ENCODE measurements at regions not wholly inside any gene's neighbourhood (a gene's known extent, or its start where the extent isn't known, plus 50 kb on each side); places are given as distances from the start of the nearest gene placed in this dataset.

DNA sequence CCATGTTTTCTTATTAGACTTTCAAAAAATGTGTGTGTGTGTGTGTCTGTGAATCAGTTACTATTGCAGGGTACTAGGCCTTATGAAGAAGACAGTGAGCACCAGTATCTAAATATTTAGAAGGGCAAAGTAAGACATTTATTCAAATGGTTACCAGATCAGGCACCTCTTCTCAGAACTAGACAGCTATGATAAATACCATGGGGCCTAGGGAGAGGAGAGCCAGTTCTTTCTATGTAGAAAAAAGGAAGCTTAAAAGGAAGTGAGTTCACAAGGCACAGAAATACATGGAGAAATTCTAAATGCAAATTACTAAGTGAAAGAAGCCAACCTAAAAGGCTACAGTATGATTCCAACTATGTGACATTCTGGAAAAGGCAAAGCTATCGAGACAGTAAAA, 261.3 kb downstream of the SOX11 start:
- DNase-seq (ENCODE audit: low read depth in 4 of 4, low spot score in 1 of 4) = no peak

DNA sequence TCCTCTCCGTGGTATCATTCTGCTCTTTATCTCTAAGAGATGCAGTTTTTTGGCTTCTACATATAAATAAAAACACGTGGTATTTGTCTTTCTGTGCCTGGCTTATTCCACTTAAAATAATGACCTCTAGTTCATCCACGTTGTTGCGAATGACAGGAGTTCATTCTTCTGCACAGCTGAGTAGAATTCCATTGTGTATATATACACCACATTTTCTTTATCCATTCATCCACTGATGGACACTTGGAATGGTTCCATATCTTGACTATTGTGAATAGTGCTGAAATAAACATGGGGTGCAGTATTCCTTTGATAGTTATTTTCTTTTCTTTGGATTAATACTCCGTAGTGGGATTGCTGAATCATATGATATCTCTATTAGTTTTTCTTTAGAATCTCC, 262.3 kb downstream of the SOX11 start:
- DNase-seq (ENCODE audit: low read depth in 4 of 4, low spot score in 1 of 4) = no peak

DNA sequence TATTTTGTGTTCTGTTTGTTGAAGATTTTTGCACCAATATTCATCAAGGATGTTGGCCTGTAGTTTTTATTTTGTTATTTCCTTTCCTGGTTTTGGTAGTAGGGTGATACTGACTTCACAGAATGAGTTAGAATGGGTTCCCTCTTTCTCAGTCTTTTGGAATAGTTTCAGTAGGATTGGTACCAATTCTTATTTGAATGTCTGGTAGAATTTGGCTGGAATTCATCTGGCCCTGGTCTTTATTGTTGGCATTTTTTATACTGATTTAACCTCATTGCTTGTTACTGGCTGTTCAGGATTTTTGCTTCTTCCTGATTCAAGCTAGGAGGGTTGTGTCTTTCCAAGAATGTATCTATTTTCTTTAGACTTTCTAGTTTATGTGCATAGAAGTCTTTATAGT, 263.7 kb downstream of the SOX11 start:
- no peak for DNase-seq (ENCODE audit: low read depth in 4 of 4, low spot score in 1 of 4)

DNA sequence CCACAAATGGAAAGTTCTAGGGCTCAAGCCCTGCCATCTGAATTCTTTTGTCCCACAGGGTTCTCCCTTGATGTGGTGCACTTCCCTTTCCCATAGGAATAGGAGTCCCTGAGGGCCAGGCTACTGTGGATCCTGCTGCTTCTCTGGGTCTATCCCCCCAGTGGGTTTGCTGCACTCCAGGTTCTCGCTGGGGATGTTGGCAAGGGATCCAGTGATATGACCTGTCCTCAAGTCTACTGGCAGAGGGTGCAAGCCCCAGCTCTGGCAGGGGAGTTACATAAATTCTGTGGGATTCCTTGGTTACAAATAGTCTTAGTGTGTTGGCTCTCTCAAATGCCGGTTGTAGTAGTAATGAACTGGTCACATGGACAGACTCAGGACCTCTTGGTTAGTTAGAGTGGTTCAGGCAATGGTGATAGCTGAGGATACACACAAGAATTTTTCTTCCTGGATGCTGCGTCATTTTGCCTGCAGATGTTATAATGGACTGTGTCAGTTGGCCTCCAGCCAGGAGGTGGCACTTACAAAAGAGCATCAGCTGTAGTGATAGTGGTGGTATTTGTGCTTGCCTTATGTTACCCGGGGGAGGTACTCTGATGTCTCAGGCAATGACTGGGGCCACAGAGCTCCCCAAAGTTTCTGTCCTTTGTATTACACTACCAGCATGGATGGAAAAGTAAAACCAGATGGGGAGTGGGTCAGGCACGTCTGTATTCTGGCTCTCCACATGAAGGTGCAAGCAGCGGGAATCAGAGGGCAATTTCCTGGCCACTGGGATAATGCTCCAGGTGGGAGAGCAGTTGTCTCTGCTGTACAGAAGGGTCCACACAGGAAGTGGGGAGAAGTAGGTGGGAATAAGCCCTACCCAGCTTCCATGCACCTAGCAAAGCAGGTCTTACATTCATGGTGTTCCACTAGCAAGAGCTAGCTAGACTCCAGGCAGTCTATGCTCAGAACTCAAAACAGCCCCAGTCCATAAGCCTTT, 267.9 kb downstream of the SOX11 start:
- no peak for DNase-seq (ENCODE audit: low read depth in 4 of 4, low spot score in 1 of 4)

DNA sequence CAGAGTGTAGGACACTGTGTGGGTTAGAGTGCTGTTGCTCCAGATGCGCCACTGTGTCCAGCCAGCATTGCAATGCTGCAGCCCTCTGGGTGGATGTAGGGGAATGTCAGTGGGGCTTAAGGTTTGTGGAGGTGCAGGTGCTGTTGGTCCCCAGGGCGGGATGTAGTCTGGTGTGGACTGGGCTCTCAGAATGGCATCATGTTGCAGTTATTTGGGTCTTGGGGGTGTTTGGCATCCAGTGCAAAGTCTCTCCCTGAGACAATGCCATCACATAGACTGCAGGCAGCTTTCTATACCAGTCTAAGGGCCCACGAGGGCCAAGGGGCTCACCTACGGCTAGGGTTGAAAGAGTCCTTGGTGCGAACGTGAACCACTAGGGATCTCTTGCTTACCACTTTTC, 275.3 kb downstream of the SOX11 start:
- DNase-seq (ENCODE audit: low read depth in 4 of 4, low spot score in 1 of 4) = no peak

DNA sequence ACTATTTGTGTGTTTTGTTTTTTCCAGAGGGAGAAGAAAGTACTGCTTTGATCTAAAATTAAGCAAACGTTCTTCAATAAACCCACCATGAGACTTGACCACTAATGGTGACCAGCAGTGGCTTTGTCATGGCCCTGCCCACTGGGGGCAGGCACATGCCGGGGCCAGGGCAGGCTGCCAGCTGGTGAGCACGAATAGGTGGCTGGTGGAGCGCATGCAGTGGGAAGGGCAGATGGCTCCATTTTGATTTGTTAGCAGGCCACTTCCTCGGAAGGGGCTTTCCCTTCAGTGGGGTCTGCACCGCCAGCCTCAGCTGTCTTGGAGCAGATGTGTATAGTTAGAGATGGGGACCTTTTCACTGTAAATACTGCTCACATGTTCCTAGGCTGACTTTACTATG, 277.1 kb downstream of the SOX11 start:
- DNase-seq (ENCODE audit: low read depth in 4 of 4, low spot score in 1 of 4) = no peak

DNA sequence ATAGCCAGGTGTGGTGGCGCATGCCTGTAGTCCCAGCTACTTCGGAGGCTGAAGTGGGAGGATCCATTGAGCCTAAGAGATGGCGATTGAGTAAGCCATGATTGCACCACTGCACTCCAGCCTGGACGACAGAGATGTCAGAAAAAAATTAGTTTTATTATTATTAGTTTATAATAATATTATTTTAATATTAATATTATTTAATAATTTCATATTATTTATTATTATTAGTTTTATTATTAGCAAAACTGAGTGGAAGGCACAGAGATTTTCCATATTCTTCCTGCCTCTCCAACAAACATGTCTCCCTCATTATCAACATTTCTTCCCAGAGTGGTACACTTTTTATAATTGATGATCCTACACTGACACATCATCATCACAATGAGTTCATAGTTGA, 278.2 kb downstream of the SOX11 start:
- DNase-seq (ENCODE audit: low read depth in 4 of 4, low spot score in 1 of 4) = no peak

DNA sequence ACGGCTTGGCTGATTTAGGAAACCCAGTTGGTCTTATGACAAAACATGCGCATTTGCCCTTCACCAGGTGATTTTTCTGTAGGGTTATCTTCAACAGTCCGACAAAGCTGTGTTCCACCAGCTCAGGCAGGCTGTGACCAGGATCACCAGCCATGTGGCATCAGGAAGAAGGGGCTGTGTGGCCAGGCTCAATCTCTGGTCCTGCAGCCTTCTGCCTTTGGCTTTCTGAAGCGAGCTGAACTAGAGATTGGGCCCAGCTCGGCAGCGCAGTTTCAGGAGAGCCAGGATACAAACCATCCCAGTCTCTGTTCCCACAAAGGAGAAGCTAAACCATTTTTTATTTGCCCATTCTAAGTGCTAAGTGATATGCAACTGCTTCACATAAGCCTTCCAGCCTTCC, 282.3 kb downstream of the SOX11 start:
- DNase-seq (ENCODE audit: low read depth in 4 of 4, low spot score in 1 of 4) = no peak

DNA sequence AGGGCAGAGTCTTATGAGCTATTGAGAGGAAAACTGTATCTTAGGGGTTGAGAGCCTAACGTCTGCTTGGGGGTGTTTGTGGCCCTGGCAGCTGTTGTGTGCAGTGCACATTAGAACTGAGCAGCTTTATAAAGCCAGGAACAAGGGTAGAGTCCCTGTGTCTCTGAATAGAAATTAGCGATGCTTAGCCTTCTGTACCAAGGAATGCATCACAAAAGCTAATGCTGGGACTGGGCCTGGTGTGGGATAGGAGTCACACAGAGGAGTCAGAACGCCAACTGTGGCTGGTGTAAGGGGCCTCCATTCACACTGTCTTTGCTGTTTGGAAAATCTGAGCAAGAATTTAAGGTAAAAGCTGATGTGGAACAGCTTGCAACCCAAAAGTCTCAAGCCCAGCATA, 283.2 kb downstream of the SOX11 start:
- DNase-seq (ENCODE audit: low read depth in 4 of 4, low spot score in 1 of 4) = no peak

DNA sequence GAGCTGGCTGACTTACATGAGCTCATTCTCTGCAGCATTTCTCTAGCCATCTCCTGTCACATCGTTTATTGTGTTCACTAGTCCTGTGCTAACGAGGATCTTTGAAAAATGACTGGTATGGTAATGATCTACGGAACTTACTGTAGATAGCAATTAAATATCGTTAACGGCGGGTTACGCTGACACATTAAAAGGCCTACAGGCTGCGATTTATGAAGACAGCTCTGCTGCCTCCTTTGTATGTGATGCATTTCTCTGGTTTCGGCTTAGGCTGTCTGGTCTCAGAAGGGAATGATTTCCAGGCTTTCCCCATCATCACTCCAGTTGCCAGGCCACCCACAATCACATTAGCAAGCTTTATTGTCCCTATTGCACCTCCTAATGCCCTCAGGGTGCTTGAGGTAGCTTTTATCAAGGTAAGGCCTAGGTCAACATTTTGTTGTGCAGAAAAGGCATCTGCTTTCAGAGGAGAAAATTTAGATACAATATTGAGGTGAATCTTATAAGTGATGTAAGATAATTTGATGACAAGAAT, 284.4 kb downstream of the SOX11 start:
- no peak for DNase-seq (ENCODE audit: low read depth in 4 of 4, low spot score in 1 of 4)

DNA sequence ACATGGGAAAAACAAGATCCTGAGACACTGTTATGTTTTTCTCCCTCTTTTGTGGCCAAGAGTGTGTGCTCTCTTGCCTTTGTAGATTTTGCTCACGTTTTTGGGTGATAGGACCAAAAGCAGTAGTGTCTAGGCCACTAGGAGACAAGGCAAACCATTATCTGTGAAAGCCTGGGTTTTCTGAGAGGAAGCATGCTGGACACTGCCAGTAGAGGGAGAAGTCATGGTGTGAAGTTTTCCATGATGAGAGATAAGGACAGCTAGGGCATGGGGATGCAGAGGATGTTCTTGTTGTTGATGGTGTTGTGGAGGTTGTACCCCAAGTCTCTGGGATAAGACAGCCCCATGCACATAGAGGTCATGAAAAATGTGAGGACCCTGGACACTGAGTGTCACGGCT, 285.3 kb downstream of the SOX11 start:
- no peak for DNase-seq (ENCODE audit: low read depth in 4 of 4, low spot score in 1 of 4)

DNA sequence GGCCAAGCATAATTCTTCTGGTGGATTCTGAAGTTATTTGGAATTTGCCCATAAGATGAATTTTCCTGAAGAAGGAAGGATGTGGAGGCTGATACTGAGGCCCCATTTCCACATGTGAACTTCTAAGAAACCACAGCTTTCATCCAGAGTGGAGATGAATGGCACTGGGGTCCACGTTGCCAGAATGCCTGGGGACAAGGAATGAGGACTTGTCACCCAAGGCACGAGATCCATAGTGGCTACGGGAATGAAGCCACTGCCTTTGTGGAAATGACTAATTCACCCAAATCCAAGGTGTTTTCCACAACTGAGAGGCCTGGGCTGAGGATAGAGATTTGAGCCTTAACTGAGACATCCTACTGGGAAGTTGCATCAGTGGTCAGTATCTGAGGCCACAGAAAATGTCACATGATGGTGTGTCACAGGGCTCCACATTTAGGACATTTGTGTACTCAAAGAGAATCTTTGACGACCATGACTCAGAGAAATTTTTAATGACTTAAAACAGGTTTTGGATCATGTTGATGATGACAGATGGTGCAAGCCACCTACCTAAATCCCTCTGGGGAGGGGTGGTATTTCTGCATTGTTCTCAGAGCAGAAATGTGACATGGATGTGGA, 286.1 kb downstream of the SOX11 start:
- DNase-seq (ENCODE audit: low read depth in 4 of 4, low spot score in 1 of 4) = no peak

DNA sequence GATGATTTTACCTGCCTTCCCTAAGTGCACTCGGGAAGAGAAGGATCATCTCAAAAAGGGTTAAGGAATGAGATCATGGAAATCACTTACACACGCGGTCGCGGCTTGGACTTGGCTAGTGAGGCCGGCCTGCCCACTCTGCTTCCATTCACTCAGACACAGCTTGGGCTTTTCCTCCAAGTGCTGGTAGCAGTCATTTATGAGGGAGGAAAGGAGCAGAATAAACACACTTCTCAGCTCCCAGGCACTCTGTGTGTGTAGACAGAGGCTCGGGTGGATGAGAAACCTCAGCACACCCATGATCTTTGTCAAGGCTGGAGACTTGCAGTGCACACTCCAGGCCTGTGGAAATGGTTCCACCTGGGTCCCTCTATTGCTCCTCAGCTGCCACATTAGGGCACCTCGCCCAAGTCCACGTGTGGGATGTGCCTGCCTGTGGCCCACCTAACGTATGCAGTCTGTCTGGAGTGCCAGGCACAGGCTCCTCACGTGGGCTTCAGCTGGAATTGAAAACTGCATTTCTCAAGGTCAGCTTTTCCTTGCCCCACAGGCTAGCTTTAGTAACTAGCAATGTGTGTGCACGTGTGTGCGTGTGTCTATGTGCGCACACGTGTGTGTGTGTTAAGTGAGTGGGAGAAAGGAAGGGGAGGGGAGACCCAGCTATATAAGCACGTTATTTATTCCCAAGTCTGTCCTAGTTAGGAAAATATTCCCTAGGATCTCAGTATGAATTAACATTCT, 288.4 kb downstream of the SOX11 start:
- no peak for DNase-seq (ENCODE audit: low read depth in 4 of 4, low spot score in 1 of 4)

DNA sequence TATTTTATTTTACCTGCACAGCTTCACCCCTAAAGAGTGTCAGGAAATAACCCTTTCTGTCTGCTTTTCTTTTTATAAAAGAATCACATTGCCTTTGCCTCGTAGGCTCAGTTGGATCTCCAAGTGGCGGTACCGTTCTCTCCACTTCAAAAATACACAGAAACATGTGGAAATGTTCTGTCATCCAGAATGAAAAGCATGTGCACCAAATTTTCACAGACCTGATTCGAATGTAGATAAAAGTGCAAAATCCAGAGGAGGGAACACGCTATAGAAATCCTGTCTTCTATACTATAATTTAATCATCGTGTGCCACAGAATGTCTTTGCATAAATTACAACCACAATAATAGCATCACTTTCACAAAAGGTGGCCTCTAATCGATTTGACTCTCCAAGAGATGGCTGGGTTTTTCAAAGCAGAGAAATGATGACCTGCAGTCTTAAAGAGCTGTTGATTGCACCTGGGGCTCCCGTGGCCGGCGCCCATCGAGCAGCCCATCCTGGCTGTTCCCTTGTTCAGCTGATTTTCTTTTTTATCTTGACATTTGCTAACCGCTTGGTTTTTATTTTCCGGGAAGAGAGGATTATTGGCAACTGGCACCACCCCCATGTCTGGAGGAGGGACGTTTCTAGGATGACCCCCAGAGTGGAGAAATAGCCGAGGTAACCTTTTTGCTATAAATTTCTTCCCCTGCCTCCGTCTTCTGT, 290.2 kb downstream of the SOX11 start:
- DNase-seq (ENCODE audit: low read depth in 4 of 4, low spot score in 1 of 4) = no peak

DNA sequence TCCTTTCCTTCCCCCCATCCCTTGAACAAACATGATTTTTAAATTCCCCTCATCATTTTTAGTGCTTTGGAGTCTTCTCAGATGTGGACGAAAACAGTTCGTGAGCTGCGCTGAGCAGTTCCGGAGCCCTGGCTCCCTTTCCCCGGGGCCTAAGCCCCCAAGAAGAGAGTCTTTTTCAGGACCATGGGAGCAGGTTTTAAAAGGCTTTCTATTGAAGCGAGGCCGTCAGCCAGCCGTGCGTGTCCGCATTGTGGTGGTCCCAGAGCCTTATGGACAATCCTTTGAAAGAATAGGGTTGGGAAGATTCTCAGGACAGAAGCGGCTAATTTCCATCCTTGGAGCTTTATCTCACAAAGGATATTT, 290.7 kb downstream of the SOX11 start:
- no peak for DNase-seq (ENCODE audit: low read depth in 4 of 4, low spot score in 1 of 4)

DNA sequence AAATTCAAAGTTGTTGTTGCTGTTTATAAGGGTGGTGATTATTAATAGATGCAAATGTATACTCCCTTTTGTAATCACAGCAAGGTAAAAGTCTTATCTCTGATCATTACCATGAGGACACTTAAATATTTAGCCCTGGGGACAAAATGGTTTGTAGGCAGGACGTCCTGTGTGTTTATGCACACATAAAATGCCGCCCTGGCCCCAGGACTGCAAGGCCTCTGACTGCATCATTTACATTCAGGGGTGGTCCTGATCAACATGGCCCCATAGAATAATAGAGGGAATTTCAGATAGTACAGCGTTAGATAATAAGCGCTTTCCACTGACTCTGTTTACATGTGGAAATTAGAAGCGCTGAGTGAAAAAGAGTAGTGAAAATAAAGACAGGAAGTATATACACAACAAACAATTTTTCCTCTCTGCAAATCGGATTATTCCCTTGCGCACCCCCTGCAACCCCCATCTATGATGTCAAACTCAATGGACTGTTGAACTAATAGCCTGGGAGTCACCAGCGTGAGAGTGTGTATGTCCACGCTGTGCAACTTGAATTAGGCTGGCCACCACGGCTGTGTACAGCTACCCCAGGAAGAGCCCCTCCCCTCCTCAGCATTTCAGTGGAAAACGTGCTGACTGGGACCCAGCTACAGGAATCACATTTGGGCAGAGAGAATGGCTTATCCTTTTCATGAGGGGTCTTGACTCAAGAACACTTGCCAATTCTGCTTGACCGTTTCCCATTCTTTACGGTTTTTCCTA, 291.5 kb downstream of the SOX11 start:
- no peak for DNase-seq (ENCODE audit: low read depth in 4 of 4, low spot score in 1 of 4)

DNA sequence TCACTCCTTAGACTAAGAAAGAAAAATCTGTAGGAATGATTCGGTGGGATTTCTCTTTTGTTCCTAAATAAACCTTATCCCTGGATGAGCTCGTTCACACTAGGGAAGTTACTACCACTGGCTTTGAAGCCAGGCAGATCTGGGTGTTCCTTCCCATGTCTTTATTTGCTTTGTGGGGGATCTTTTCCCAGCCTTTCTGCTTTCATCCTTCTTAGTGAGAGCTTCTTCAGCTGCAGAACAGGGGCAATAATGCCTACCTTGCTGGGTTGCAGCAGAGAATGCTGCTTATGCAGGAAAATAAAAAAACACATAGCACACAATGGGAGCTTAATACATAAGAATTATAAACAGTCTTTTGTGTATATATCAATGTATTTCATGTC, 292.1 kb downstream of the SOX11 start:
- DNase-seq (ENCODE audit: low read depth in 4 of 4, low spot score in 1 of 4) = no peak

DNA sequence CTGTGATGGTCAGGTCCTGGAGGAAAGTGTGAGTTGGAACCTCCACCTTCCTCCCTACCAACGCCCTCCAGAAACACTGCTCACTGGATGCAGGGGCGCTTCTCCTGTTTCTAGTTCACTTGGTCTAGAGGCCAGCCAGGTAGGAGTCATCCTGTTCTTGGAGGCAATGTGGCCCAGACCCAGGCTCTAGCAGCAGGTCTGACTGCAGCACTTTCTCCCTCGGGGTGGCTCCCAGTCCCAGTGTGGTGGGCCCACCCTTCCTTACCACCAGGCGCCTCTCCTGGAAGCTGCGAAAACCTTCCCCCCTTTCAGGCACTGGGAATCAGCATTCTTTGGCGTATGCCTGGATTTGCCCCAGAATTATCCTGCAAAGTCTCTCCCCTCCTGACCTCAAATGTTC, 292.8 kb downstream of the SOX11 start:
- DNase-seq (ENCODE audit: low read depth in 4 of 4, low spot score in 1 of 4) = no peak

DNA sequence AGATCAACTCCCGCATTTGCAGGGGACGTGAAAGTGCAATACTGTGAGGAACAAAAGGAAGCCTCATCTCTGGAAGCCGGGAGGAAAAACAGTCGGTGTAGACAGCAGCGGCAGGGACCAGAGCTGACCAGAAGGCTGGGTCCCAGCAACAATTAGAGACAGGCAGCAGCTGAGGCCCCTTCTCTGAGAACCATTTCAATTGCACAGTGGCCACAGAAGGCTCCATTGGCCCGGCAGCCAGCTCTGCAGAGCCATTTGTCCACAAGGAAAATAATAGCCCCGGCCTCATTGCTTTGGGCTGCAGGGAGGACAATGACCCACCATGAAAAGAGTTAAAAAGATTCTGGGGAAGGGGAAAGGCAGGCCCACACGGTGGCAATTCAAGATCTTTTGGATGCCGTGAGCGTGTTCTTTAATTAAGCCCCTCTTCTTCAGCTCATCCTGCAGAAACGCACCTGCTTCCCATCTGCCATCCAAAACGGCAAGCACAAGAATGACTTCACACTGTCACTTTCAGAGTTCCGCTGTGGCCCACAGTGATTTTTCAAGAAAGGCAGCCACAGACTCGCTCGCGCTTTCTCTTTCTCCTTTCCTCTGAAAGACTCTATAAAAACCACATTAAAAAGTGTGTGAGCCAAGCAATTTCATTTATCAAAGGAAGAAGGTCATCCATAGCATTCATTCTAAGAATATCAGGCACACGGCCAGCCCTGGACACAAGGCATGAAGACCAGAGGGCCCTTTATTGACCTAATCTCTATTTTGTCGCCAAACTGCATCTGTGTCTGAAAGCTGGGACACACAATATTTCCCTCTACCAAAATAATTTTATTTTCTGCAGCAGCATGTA, 293.6 kb downstream of the SOX11 start:
- DNase-seq (ENCODE audit: low read depth in 4 of 4, low spot score in 1 of 4) = no peak

All from stimulated activated CD4-positive, alpha-beta T cell treated with anti-CD3 and anti-CD28 coated beads, Interleukin-1b, Interleukin-23, amount 100 ng/mL, for 24 hours (primary cell).